ENCODE measurements at regions not wholly inside any gene's neighbourhood (a gene's known extent, or its start where the extent isn't known, plus 50 kb on each side); places are given as distances from the start of the nearest gene placed in this dataset.

DNA sequence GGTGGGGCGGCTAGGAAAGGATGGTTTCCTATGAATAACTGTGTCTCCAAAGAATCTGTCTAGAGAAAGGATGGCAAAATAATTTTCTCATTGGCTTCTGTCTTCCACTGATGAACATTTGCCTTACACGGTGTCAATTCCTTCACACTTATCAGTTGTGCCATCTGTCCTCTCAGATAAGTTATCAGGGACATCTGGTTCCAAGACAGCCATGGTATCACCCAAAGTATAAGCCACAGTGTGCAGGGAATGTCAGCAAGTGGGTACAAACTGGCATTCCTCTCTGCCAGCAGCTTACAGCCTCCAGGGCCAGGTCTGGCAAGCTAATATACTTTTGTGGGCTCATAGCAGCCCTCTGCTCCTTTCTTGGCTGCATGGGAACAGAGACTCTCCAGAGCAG, 1092.0 kb downstream of the EFNA5 start:
- TF ChIP-seq GATA2 (IDR thresholded peaks at IDR 0.05; ENCODE audit: low read depth, low read length), result no peak

DNA sequence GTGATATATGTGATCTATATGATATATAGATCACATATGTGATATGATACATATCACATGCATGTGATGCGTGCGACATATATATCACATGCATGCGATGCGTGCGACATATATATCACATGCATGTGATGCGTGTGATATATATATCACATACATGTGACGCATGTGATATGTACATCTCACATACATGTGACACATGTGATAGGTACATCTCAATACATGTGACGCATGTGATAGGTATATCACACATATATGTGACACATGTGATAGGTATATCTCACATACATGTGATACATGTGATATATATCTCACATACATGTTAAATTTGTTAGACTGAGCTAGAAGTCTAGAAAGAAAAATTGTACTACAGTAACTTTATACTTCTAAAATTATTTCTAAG, 1095.9 kb downstream of the EFNA5 start:
- no peak for TF ChIP-seq GATA2 (IDR thresholded peaks at IDR 0.05; ENCODE audit: low read depth, low read length)
- no peak for TF ChIP-seq GATA3 (IDR thresholded peaks at IDR 0.05; ENCODE audit: low read depth, low read length)

DNA sequence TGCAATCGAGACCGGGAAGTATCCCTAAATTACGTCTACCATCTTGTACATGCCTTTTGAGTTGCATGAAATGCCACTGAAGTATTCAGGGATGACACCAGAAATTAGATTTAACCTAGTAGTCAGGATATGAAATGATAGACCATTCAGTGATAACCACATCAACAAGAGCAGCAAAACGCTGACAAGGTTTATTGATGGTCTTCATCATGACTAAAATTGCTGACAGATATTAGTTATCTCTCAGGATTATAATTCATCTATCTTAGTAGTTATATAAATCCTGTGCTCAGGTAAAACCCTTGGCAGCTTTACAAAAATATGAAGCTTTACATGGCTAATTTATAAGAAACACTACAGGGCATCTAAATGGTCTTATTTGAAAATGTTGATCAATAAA, 1104.7 kb downstream of the EFNA5 start:
- TF ChIP-seq GATA3 (IDR thresholded peaks at IDR 0.05; ENCODE audit: low read depth, low read length), result no peak
- TF ChIP-seq GATA2 (IDR thresholded peaks at IDR 0.05; ENCODE audit: low read depth, low read length), result no peak

DNA sequence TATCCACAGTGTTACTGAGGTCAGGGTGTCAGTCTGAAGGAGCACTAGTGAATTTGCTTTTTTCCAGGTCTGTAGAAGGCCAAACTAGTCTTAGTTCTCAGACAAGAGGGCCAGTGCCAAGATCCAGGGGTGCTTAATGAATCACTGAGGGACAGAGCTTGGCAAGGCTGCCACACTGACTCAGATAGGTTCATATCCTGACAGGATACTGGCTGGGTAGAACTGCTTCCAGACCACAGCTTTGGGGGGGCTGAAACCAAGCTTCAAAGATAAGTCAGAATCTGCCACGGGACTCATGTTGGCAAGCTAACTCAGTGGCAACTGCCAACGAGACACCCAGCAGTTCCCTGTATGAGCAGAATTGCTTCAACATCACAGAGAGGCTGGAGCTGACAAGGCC, 1125.4 kb downstream of the EFNA5 start:
- TF ChIP-seq GATA2 (IDR thresholded peaks at IDR 0.05; ENCODE audit: low read depth, low read length), result no peak
- no peak for TF ChIP-seq GATA3 (IDR thresholded peaks at IDR 0.05; ENCODE audit: low read depth, low read length)

DNA sequence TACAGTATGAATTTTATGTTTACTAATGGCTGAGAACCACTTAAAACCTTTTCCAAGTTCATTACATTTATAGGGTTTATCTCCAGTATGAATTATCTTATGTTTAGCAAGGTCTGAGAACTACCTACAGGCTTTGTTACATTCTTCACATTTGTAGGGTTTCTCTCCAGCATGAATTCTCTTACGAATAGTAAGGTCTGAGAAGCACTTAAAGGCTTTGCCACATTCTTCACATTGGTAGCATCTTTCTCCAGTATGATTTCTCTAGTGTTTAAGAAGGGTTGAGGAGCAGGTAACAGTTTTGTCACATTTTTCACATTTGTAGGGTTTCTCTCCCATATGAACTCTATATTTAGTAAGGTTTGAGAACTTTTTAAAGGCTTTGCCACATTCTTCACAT, 1127.4 kb downstream of the EFNA5 start:
- no peak for TF ChIP-seq GATA3 (IDR thresholded peaks at IDR 0.05; ENCODE audit: low read depth, low read length)
- no peak for TF ChIP-seq GATA2 (IDR thresholded peaks at IDR 0.05; ENCODE audit: low read depth, low read length)

DNA sequence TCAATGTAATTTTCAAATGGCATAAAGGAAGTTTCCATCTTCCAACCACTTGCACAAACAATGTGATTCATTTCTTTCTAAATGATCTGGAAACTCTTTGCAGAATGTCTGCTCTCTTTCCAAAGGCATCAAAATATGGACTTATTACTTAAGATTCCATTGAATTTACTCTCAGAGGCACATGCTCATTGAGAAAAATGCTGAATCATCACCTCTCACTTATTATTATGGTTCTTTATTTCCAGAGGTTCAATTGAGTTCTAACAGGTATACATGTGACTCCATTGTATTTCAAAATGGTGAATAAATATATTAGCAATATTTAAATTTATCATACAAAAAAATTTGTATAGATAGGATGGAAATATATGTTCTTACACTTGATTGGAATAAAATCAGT, 1140.6 kb downstream of the EFNA5 start:
- no peak for TF ChIP-seq GATA3 (IDR thresholded peaks at IDR 0.05; ENCODE audit: low read depth, low read length)
- no peak for TF ChIP-seq GATA2 (IDR thresholded peaks at IDR 0.05; ENCODE audit: low read depth, low read length)

DNA sequence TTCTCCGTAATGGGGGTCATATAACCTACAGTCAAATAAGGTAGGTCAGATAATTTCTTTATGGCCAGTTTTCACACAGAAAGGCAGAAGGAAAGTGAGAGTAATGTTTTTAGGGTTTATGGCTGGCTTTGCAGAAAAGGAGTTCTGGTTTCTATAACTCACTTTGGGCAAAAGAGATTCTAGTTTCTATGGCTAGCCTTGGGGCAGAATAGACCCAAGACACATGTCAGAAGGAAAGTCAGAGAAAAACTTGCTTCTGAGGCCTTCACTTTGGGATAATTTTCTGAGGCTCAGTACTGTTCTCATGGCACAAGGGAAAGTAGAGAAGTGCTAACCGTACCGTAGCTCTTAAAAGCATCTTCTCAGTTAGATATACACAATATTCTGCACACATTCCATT, 1145.3 kb downstream of the EFNA5 start:
- TF ChIP-seq GATA3 (IDR thresholded peaks at IDR 0.05; ENCODE audit: low read depth, low read length) (no peak), GATA2 (IDR thresholded peaks at IDR 0.05; ENCODE audit: low read depth, low read length) (no peak)

DNA sequence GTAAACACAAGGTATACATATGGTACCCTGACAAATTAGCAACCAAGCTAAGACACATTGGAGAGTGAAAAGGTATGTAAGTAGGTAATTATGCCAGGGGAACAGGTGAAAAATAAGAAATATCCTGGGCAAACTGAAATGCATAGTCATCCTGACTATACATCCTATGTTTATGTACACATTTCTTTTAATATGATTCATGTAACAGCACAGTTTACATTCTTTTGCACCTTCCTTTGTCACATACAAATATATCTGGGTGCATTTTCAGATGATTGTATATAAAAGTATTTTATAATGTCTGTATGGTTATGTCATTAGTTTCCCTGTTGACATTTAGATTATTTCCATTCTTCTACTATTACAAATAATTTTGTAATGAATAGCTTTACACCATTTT, 1146.9 kb downstream of the EFNA5 start:
- TF ChIP-seq GATA2 (IDR thresholded peaks at IDR 0.05; ENCODE audit: low read depth, low read length) (no peak), GATA3 (IDR thresholded peaks at IDR 0.05; ENCODE audit: low read depth, low read length) (no peak)

DNA sequence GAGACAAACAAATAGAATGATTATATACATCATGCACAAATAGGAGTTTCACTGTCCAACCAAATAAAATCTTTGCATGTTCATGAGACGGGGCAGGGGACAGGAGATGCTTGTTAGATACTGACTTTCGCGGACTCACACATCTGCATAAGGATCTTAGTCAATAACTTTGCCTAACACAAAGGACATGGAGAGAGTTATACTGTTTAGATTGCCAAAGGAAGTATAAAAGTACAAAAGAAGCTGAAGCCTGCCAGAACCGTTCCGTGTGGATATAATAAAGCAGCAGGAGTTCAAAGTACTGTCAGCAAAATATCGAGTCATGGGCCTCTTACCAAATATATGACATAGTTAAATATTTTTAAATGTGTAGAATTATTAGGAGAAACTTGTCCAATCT, 1148.4 kb downstream of the EFNA5 start:
- no peak for TF ChIP-seq GATA3 (IDR thresholded peaks at IDR 0.05; ENCODE audit: low read depth, low read length)
- no peak for TF ChIP-seq GATA2 (IDR thresholded peaks at IDR 0.05; ENCODE audit: low read depth, low read length)

DNA sequence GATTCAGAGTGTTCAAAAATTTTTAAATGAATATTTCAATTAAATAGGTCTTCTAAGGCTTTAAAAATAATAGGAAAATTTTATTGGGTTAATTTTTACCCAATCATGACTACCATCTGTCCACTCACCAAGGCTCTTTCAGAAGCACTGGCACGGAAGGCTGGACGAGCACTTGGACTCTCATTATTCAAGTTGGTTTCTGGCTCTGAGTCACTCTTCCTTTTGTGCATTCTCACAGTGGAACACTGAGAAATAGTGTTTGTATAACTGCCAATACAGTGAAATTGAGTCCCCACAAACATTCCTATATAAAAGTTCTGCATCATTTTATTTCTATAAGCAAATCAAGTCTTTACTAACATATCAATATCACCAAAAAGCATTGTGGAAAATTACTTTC, 1149.0 kb downstream of the EFNA5 start:
- TF ChIP-seq GATA2 (IDR thresholded peaks at IDR 0.05; ENCODE audit: low read depth, low read length) (no peak), GATA3 (IDR thresholded peaks at IDR 0.05; ENCODE audit: low read depth, low read length) (no peak)

DNA sequence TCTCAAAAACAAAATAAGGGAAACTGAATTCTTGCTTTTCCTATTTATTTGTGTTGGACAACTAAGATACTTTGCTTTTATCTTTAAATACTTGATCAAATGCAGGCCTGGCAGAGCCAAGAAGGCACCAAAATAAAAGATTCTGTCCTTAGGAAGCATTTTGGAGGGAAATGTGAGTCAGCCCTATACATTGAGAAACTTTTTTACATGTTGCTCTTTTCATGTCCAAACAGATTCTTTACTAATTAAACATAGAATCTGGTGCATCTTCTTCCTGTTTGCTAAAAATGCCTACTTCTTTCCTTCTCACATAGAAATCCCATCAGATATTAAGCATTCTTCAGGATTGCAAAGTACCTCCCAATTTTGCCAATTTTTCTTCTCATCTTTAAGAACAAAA, 1160.4 kb downstream of the EFNA5 start:
- TF ChIP-seq GATA2 (IDR thresholded peaks at IDR 0.05; ENCODE audit: low read depth, low read length) (no peak), GATA3 (IDR thresholded peaks at IDR 0.05; ENCODE audit: low read depth, low read length) (no peak)

DNA sequence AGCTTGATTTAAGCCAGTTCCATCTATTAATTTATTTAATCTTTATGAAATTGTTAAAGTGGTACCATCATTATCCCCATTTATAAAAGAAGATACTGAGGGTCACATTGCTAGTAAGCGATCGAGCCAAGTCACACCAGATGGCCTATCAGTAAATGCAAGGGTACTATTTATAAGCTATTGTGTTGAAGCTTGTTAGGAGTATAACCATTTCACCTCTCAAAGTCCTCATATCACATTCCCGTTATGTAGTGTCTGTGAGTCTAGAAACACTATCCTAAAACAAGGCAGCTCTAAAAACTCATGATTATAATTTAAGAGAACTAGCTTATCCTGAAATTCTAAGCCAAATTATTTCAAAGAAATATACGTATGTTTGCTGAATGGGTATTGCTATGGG, 1161.8 kb downstream of the EFNA5 start:
- no peak for TF ChIP-seq GATA3 (IDR thresholded peaks at IDR 0.05; ENCODE audit: low read depth, low read length)

DNA sequence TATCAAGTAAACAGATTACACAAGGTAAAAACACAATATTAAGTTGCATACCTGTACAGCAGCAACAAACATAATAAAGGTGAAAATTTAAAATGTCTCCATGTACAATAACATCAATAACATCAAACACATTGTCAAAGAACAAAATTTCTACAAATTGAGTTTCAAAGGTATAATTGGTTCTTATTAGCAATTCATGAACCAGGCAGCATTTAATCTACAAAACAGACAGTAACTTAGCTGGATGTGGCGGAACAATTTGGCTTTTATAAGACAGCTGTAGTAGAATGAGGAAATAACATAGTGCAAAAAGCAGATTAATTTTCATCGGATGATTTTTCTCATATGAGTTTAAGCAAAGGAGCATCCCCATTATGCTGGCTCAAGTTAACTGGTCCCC, 1176.8 kb downstream of the EFNA5 start:
- no peak for TF ChIP-seq GATA2 (IDR thresholded peaks at IDR 0.05; ENCODE audit: low read depth, low read length)

DNA sequence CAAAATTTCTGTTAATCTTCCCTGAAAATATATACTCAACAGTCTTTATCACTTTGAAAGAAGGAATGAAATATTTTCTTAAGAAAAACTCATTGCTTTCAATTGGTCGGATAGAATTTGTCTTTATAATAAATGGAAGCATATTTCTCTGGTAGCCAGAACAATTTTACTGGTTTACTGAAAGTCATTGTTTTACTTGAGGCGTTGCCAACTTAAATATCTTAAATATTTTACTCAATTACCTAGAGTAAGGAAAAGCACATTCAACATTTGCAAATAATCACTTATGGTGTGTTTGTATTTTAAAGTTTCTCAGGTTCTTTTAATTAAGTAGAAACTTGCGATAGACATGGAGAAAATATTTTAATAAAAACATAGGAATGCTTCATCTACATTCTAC, 1181.7 kb downstream of the EFNA5 start:
- TF ChIP-seq GATA3 (IDR thresholded peaks at IDR 0.05; ENCODE audit: low read depth, low read length) (no peak), GATA2 (IDR thresholded peaks at IDR 0.05; ENCODE audit: low read depth, low read length) (no peak)

DNA sequence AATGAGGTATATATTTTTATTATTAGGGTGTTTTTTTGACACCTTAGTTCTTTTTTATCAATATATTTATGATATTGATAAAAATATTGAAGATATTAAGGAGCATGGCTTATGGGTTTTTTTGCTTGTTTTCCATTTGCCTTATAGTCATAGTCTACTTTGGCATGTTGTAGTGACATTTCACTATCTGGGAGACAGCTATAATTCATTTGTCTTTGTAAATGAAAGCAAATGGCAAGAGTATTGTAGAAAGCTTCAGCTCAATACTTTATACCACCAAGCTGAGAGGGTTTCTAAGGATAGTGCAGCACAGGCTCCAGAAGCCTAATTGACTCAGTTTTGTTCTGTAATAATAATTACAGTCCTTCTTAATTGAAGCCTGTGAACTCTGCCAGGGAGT, 1182.3 kb downstream of the EFNA5 start:
- TF ChIP-seq GATA3 (IDR thresholded peaks at IDR 0.05; ENCODE audit: low read depth, low read length) (no peak), GATA2 (IDR thresholded peaks at IDR 0.05; ENCODE audit: low read depth, low read length) (no peak)

DNA sequence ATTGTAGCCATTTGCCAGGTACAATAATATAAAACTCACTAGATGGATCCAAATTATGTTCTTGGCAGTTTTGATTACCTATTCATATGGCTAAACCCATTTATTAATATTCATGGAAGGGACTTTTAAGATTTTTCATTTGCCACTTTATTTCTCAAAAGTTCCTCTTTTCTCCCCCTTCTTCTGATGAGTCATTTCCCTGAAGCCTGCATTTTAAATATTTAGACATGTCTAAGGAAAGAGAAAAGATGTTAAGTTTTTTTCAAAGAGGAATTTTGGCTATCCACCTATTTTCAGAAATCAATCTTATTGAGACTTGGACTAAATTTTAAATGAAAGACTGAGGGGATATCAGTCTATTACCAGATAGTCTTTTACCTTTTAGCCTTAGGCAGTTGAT, 1189.4 kb downstream of the EFNA5 start:
- TF ChIP-seq GATA2 (IDR thresholded peaks at IDR 0.05; ENCODE audit: low read depth, low read length), result no peak

DNA sequence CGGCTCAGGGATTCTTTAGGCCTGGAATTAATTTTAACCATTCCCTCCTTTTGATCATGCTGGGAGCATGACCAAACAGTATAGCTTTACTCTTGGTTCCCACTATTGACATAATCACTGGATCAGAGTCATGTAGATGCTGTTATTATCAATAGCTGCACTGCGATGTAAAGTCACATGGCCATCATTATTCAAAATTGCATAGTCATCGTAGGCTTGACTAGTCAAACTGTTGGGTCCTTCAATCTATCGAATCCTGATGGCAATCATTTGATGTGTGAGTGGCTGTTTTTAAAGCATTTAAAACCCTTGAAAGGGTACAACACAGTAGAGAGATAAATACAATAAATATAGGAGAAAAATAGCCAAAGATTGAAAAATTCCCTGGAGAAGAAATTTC, 1194.1 kb downstream of the EFNA5 start:
- TF ChIP-seq GATA2 (IDR thresholded peaks at IDR 0.05; ENCODE audit: low read depth, low read length), result no peak
- no peak for TF ChIP-seq GATA3 (IDR thresholded peaks at IDR 0.05; ENCODE audit: low read depth, low read length)
